ENCODE measurements at regions not wholly inside any gene's neighbourhood (a gene's known extent, or its start where the extent isn't known, plus 50 kb on each side); places are given as distances from the start of the nearest gene placed in this dataset.
"Not testable (repeated sequence)": the region's sequence is repeated elsewhere in the genome, so short reads cannot be mapped to it uniquely, and the experiment has no call there.

GRCh38 chr2:189231719-189232323 lies 52.3 kb upstream of the COL5A2 start:
- no peaks in the 10 kb centered on the region for H3K36me3 ChIP-seq (ENCODE audit: control insufficient read depth, insufficient read depth, low read length)
- no peak overlapping the region for H3K27ac ChIP-seq (ENCODE audit: insufficient read depth, low read length, poor library complexity, severe bottlenecking)
- no peaks in the 10 kb centered on the region for H3K4me1 ChIP-seq (ENCODE audit: control insufficient read depth, insufficient read depth, low read length, poor library complexity, severe bottlenecking)
- H3K9me3 ChIP-seq (ENCODE audit: control insufficient read depth, low read length), result no peaks in the 10 kb centered on the region
- H3K27me3 ChIP-seq (replicated peaks; ENCODE audit: control insufficient read depth, insufficient read depth, low read length, poor library complexity, severe bottlenecking), result no peaks in the 10 kb centered on the region
- no peak overlapping the region for H3K4me3 ChIP-seq (ENCODE audit: insufficient read depth, low read depth, low read length, poor library complexity, severe bottlenecking)
- DNase-seq, result no peak

- H3K4me3 ChIP-seq (ENCODE audit: insufficient read depth, low read depth, low read length, poor library complexity, severe bottlenecking), result no peak overlapping the region
- H3K27me3 ChIP-seq (replicated peaks; ENCODE audit: control insufficient read depth, insufficient read depth, low read length, poor library complexity, severe bottlenecking), result no peaks in the 10 kb centered on the region
- H3K4me1 ChIP-seq (ENCODE audit: control insufficient read depth, insufficient read depth, low read length, poor library complexity, severe bottlenecking), result no peaks in the 10 kb centered on the region
- no peak overlapping the region for H3K27ac ChIP-seq (ENCODE audit: insufficient read depth, low read length, poor library complexity, severe bottlenecking)
- DNase-seq, result no peak
- no peaks in the 10 kb centered on the region for H3K9me3 ChIP-seq (ENCODE audit: control insufficient read depth, low read length)
- no peaks in the 10 kb centered on the region for H3K36me3 ChIP-seq (ENCODE audit: control insufficient read depth, insufficient read depth, low read length)
Measured at GRCh38 chr2:189232759-189233406, 53.3 kb upstream of the COL5A2 start.

GRCh38 chr2:189233527-189233926 lies 54.0 kb upstream of the COL5A2 start:
- H3K9me3 ChIP-seq (ENCODE audit: control insufficient read depth, low read length), result no peaks in the 10 kb centered on the region
- no peak for DNase-seq
- H3K4me3 ChIP-seq (ENCODE audit: insufficient read depth, low read depth, low read length, poor library complexity, severe bottlenecking), result no peak overlapping the region
- H3K4me1 ChIP-seq (ENCODE audit: control insufficient read depth, insufficient read depth, low read length, poor library complexity, severe bottlenecking), result no peaks in the 10 kb centered on the region
- no peaks in the 10 kb centered on the region for H3K27me3 ChIP-seq (replicated peaks; ENCODE audit: control insufficient read depth, insufficient read depth, low read length, poor library complexity, severe bottlenecking)
- H3K27ac ChIP-seq (ENCODE audit: insufficient read depth, low read length, poor library complexity, severe bottlenecking), result no peak overlapping the region
- H3K36me3 ChIP-seq (ENCODE audit: control insufficient read depth, insufficient read depth, low read length), result no peaks in the 10 kb centered on the region

- H3K9me3 ChIP-seq (ENCODE audit: control insufficient read depth, low read length), result no peaks in the 10 kb centered on the region
- no peak overlapping the region for H3K27ac ChIP-seq (ENCODE audit: insufficient read depth, low read length, poor library complexity, severe bottlenecking)
- H3K4me1 ChIP-seq (ENCODE audit: control insufficient read depth, insufficient read depth, low read length, poor library complexity, severe bottlenecking), result no peaks in the 10 kb centered on the region
- no peaks in the 10 kb centered on the region for H3K36me3 ChIP-seq (ENCODE audit: control insufficient read depth, insufficient read depth, low read length)
- no peak overlapping the region for H3K4me3 ChIP-seq (ENCODE audit: insufficient read depth, low read depth, low read length, poor library complexity, severe bottlenecking)
- no peaks in the 10 kb centered on the region for H3K27me3 ChIP-seq (replicated peaks; ENCODE audit: control insufficient read depth, insufficient read depth, low read length, poor library complexity, severe bottlenecking)
- DNase-seq, result no peak
Measured at GRCh38 chr2:189234991-189235390, 55.4 kb upstream of the COL5A2 start.

- H3K27ac ChIP-seq (ENCODE audit: insufficient read depth, low read length, poor library complexity, severe bottlenecking), result no peak overlapping the region
- no peaks in the 10 kb centered on the region for H3K36me3 ChIP-seq (ENCODE audit: control insufficient read depth, insufficient read depth, low read length)
- no peak for DNase-seq
- H3K27me3 ChIP-seq (replicated peaks; ENCODE audit: control insufficient read depth, insufficient read depth, low read length, poor library complexity, severe bottlenecking), result no peaks in the 10 kb centered on the region
- H3K4me1 ChIP-seq (ENCODE audit: control insufficient read depth, insufficient read depth, low read length, poor library complexity, severe bottlenecking), result no peaks in the 10 kb centered on the region
- no peaks in the 10 kb centered on the region for H3K9me3 ChIP-seq (ENCODE audit: control insufficient read depth, low read length)
- no peak overlapping the region for H3K4me3 ChIP-seq (ENCODE audit: insufficient read depth, low read depth, low read length, poor library complexity, severe bottlenecking)
Measured at GRCh38 chr2:189236066-189236465, 56.5 kb upstream of the COL5A2 start.

GRCh38 chr2:189238903-189239302 lies 59.3 kb upstream of the COL5A2 start:
- Histone ChIP-seq H3K27ac (ENCODE audit: insufficient read depth, low read length, poor library complexity, severe bottlenecking) (no peak overlapping the region), H3K27me3 (replicated peaks; ENCODE audit: control insufficient read depth, insufficient read depth, low read length, poor library complexity, severe bottlenecking) (no peaks in the 10 kb centered on the region), H3K4me3 (ENCODE audit: insufficient read depth, low read depth, low read length, poor library complexity, severe bottlenecking) (no peak overlapping the region), H3K9me3 (ENCODE audit: control insufficient read depth, low read length) (no peaks in the 10 kb centered on the region), H3K4me1 (ENCODE audit: control insufficient read depth, insufficient read depth, low read length, poor library complexity, severe bottlenecking) (no peaks in the 10 kb centered on the region), H3K36me3 (ENCODE audit: control insufficient read depth, insufficient read depth, low read length) (no peaks in the 10 kb centered on the region)
- DNase-seq, result no peak

- DNase-seq; H3K36me3 ChIP-seq (ENCODE audit: control insufficient read depth, insufficient read depth, low read length); H3K4me1 ChIP-seq (ENCODE audit: control insufficient read depth, insufficient read depth, low read length, poor library complexity, severe bottlenecking); H3K9me3 ChIP-seq (ENCODE audit: control insufficient read depth, low read length); H3K27me3 ChIP-seq (replicated peaks; ENCODE audit: control insufficient read depth, insufficient read depth, low read length, poor library complexity, severe bottlenecking); H3K4me3 ChIP-seq (ENCODE audit: insufficient read depth, low read depth, low read length, poor library complexity, severe bottlenecking); H3K27ac ChIP-seq (ENCODE audit: insufficient read depth, low read length, poor library complexity, severe bottlenecking): not testable (repeated sequence)
Measured at GRCh38 chr2:189243843-189244242, 64.3 kb upstream of the COL5A2 start.

GRCh38 chr2:189247276-189247675 lies 67.7 kb upstream of the COL5A2 start:
- no peak for DNase-seq
- no peaks in the 10 kb centered on the region for H3K4me1 ChIP-seq (ENCODE audit: control insufficient read depth, insufficient read depth, low read length, poor library complexity, severe bottlenecking)
- H3K4me3 ChIP-seq (ENCODE audit: insufficient read depth, low read depth, low read length, poor library complexity, severe bottlenecking), result no peak overlapping the region
- no peaks in the 10 kb centered on the region for H3K27me3 ChIP-seq (replicated peaks; ENCODE audit: control insufficient read depth, insufficient read depth, low read length, poor library complexity, severe bottlenecking)
- no peaks in the 10 kb centered on the region for H3K36me3 ChIP-seq (ENCODE audit: control insufficient read depth, insufficient read depth, low read length)
- H3K9me3 ChIP-seq (ENCODE audit: control insufficient read depth, low read length), result no peaks in the 10 kb centered on the region
- H3K27ac ChIP-seq (ENCODE audit: insufficient read depth, low read length, poor library complexity, severe bottlenecking), result no peak overlapping the region

GRCh38 chr2:189248141-189248540 lies 68.6 kb upstream of the COL5A2 start:
- Histone ChIP-seq H3K9me3 (ENCODE audit: control insufficient read depth, low read length) (no peaks in the 10 kb centered on the region), H3K27ac (ENCODE audit: insufficient read depth, low read length, poor library complexity, severe bottlenecking) (no peak overlapping the region), H3K36me3 (ENCODE audit: control insufficient read depth, insufficient read depth, low read length) (no peaks in the 10 kb centered on the region), H3K27me3 (replicated peaks; ENCODE audit: control insufficient read depth, insufficient read depth, low read length, poor library complexity, severe bottlenecking) (no peaks in the 10 kb centered on the region), H3K4me1 (ENCODE audit: control insufficient read depth, insufficient read depth, low read length, poor library complexity, severe bottlenecking) (no peaks in the 10 kb centered on the region), H3K4me3 (ENCODE audit: insufficient read depth, low read depth, low read length, poor library complexity, severe bottlenecking) (no peak overlapping the region)
- no peak for DNase-seq

- Histone ChIP-seq H3K4me1 (ENCODE audit: control insufficient read depth, insufficient read depth, low read length, poor library complexity, severe bottlenecking) (no peaks in the 10 kb centered on the region), H3K27me3 (replicated peaks; ENCODE audit: control insufficient read depth, insufficient read depth, low read length, poor library complexity, severe bottlenecking) (no peaks in the 10 kb centered on the region), H3K9me3 (ENCODE audit: control insufficient read depth, low read length) (no peaks in the 10 kb centered on the region), H3K27ac (ENCODE audit: insufficient read depth, low read length, poor library complexity, severe bottlenecking) (no peak overlapping the region), H3K36me3 (ENCODE audit: control insufficient read depth, insufficient read depth, low read length) (no peaks in the 10 kb centered on the region), H3K4me3 (ENCODE audit: insufficient read depth, low read depth, low read length, poor library complexity, severe bottlenecking) (no peak overlapping the region)
- no peak for DNase-seq
Measured at GRCh38 chr2:189249171-189249570, 69.6 kb upstream of the COL5A2 start.

All from effector memory CD4-positive, alpha-beta T cell (primary cell).